ENCODE measurements at regions not wholly inside any gene's neighbourhood (a gene's known extent, or its start where the extent isn't known, plus 50 kb on each side); places are given as distances from the start of the nearest gene placed in this dataset.
A peak's percentile ranks its signal among the peaks of the same experiment; 100 is the strongest.

- peaks cover 2 to 56% of the 10 kb centered on the region in 2 experiments for H3K4me1 ChIP-seq (replicated peaks in 1 of 2; ENCODE audit: control insufficient read depth in 2 of 2, insufficient read depth in 2 of 2, low read length in 2 of 2)
- H3K27ac ChIP-seq (ENCODE audit: extremely low read depth, low read depth, low read length): peak overlapping the region; percentile 94
- no peak overlapping the region for H3K4me3 ChIP-seq
- H3K79me2 ChIP-seq (ENCODE audit: control insufficient read depth, insufficient read depth, low read length): no peaks in the 10 kb centered on the region
- BruUV-seq (replicated peaks): no TSS peak
- CTCF ChIA-PET (ENCODE audit: low intra/inter-chr PET ratio): no interaction called here
- H3K36me3 ChIP-seq (ENCODE audit: control insufficient read depth, insufficient read depth, low read length): no peaks in the 10 kb centered on the region
- no peaks in the 10 kb centered on the region; a peak in 1 of 5 replicates for H3K27me3 ChIP-seq (ENCODE audit: control insufficient read depth in 2 of 2, insufficient read depth in 2 of 2, low read length in 2 of 2)
- H4K20me1 ChIP-seq (replicated peaks; ENCODE audit: control insufficient read depth, insufficient read depth, low read length): no peaks in the 10 kb centered on the region
- peaks cover 4% of the 10 kb centered on the region for H3K9me1 ChIP-seq (ENCODE audit: control insufficient read depth, insufficient read depth, low read length)
- in situ Hi-C loops (cut with MboI) (no loop called here), intact Hi-C loops (cut with micrococcal nuclease) (loop anchor here (5.0 kb wide), 2 partner anchors 42 to 62 kb away; no protein-coding TSS in a partner anchor)
- ATAC-seq: no peak
- peak overlapping the region in 1 of 2 experiments; percentile 54; a peak in 2 of 4 replicates for H3K9ac ChIP-seq (ENCODE audit: insufficient read depth in 1 of 2, low read depth in 2 of 2, low read length in 2 of 2)
- H3K4me2 ChIP-seq (ENCODE audit: insufficient read depth, low read length): no peak overlapping the region
- 9% methylated on average over 1 of the region's 1 CpG for WGBS (ENCODE audit: insufficient coverage, low coverage, missing lambda C conversion rate)
- peak overlapping the region; percentile 69 for H2AFZ ChIP-seq (ENCODE audit: low read depth, low read length)
- no peak for FAIRE-seq
- no peaks in the 10 kb centered on the region for H3K9me3 ChIP-seq (replicated peaks; ENCODE audit: control insufficient read depth, insufficient read depth, low read depth, low read length)
- peak in 1 of 4 experiments; percentile 49 for DNase-seq (ENCODE audit: extremely low read depth in 1 of 4, low spot score in 3 of 4)
- POLR2A ChIA-PET: no interaction called here
- TF ChIP-seq JUN (IDR thresholded peaks at IDR 0.05; ENCODE audit: borderline replicate concordance, low read depth, low read length): no peak
- TF ChIP-seq JUN (CRISPR knock-in tag; IDR thresholded peaks at IDR 0.05; ENCODE audit: borderline replicate concordance): no peak
- TF ChIP-seq ZC3H4 (CRISPR knock-in tag; IDR thresholded peaks at IDR 0.05; ENCODE audit: borderline replicate concordance): no peak
- TF ChIP-seq ZBTB26 (CRISPR knock-in tag; IDR thresholded peaks at IDR 0.05): no peak
- no peak for TF ChIP-seq THAP12 (CRISPR knock-in tag; IDR thresholded peaks at IDR 0.05)
- TF ChIP-seq ZBTB11 (CRISPR knock-in tag; IDR thresholded peaks at IDR 0.05): peak in 1 of 3 experiments; percentile 31; a peak in 1 of 6 replicates
- peak; percentile 65 for TF ChIP-seq EP300 (IDR thresholded peaks at IDR 0.05; ENCODE audit: low read length)
- no peak for TF ChIP-seq CBX2 (IDR thresholded peaks at IDR 0.05; ENCODE audit: insufficient read depth, low read length, poor library complexity, severe bottlenecking)
- TF ChIP-seq MTA2 (IDR thresholded peaks at IDR 0.05; ENCODE audit: low read depth): no peak
- TF ChIP-seq ILK (tag; IDR thresholded peaks at IDR 0.05; ENCODE audit: borderline replicate concordance, low read depth): no peak
- TF ChIP-seq CHD4 (IDR thresholded peaks at IDR 0.05; ENCODE audit: insufficient read depth, insufficient replicate concordance, low read depth, low read length, poor library complexity, severe bottlenecking): no peak
- TF ChIP-seq NFE2 (IDR thresholded peaks at IDR 0.05; ENCODE audit: low read depth): peak; percentile 72
- peak; percentile 49; the same call in 1 of the 2 replicates for TF ChIP-seq CTBP1 (IDR thresholded peaks at IDR 0.05; ENCODE audit: borderline replicate concordance)
- peak; percentile 50 to 81; a peak in 2 of 4 replicates for TF ChIP-seq ETV6 (IDR thresholded peaks at IDR 0.05; ENCODE audit: borderline replicate concordance in 1 of 2, low read depth in 2 of 2, low read length in 1 of 2)
- no peak for TF ChIP-seq ETV6 (CRISPR knock-in tag; IDR thresholded peaks at IDR 0.05; ENCODE audit: borderline replicate concordance)
Observed at GRCh38 chr6:106889692-106890091, 84.8 kb downstream of the CD24 start.

Measured in K562 (cell line).